ENCODE measurements at regions not wholly inside any gene's neighbourhood (a gene's known extent, or its start where the extent isn't known, plus 50 kb on each side); places are given as distances from the start of the nearest gene placed in this dataset.

GRCh38 chr2:167599219-167599618 is 648.2 kb downstream of the STK39 start:
- DNase-seq, result no peak
- no peaks in the 10 kb centered on the region for H3K4me1 ChIP-seq
- no peaks in the 10 kb centered on the region for H3K27me3 ChIP-seq
- intact Hi-C loops (cut with DNase I), result no loop called here
- WGBS, 2 donors, result 62 to 68% methylated on average over 1 of the region's 1 CpG
- no peak overlapping the region for H3K4me3 ChIP-seq
- H3K36me3 ChIP-seq, result no peaks in the 10 kb centered on the region
- no peak overlapping the region for H3K27ac ChIP-seq
- TF ChIP-seq POLR2A (IDR thresholded peaks at IDR 0.05) (no peak), CTCF (IDR thresholded peaks at IDR 0.05) (no peak)
- no peaks in the 10 kb centered on the region for H3K9me3 ChIP-seq

GRCh38 chr2:167595839-167596471 is 651.4 kb downstream of the STK39 start:
- TF ChIP-seq POLR2A (IDR thresholded peaks at IDR 0.05) (no peak), CTCF (IDR thresholded peaks at IDR 0.05) (no peak)
- H3K27ac ChIP-seq, result no peak overlapping the region
- DNase-seq, result no peak
- intact Hi-C loops (cut with DNase I), result no loop called here
- no peaks in the 10 kb centered on the region for H3K9me3 ChIP-seq
- no peak overlapping the region for H3K4me3 ChIP-seq
- WGBS, 2 donors, result 35 to 45% methylated on average over 3 of the region's 3 CpGs
- no peaks in the 10 kb centered on the region for H3K36me3 ChIP-seq
- H3K4me1 ChIP-seq, result no peaks in the 10 kb centered on the region
- no peaks in the 10 kb centered on the region for H3K27me3 ChIP-seq

- Histone ChIP-seq H3K9me3 (no peaks in the 10 kb centered on the region), H3K27me3 (no peaks in the 10 kb centered on the region), H3K4me3 (no peak overlapping the region), H3K27ac (no peak overlapping the region), H3K36me3 (no peaks in the 10 kb centered on the region), H3K4me1 (no peaks in the 10 kb centered on the region)
- DNase-seq, result no peak
- intact Hi-C loops (cut with DNase I), result no loop called here
- WGBS, 2 donors, result 68 to 70% methylated on average over 3 of the region's 3 CpGs
- TF ChIP-seq POLR2A (IDR thresholded peaks at IDR 0.05), result no peak
- TF ChIP-seq CTCF (IDR thresholded peaks at IDR 0.05), result no peak
Measured at GRCh38 chr2:167595021-167595420, 652.4 kb downstream of the STK39 start.

GRCh38 chr2:167592441-167592840 is 655.0 kb downstream of the STK39 start:
- Histone ChIP-seq H3K9me3 (no peaks in the 10 kb centered on the region), H3K36me3 (no peaks in the 10 kb centered on the region), H3K27ac (no peak overlapping the region), H3K4me1 (no peaks in the 10 kb centered on the region), H3K4me3 (no peak overlapping the region), H3K27me3 (no peaks in the 10 kb centered on the region)
- no peak for DNase-seq
- TF ChIP-seq CTCF (IDR thresholded peaks at IDR 0.05), result no peak
- no peak for TF ChIP-seq POLR2A (IDR thresholded peaks at IDR 0.05)
- intact Hi-C loops (cut with DNase I), result no loop called here

- Histone ChIP-seq H3K36me3 (no peaks in the 10 kb centered on the region), H3K4me1 (no peaks in the 10 kb centered on the region), H3K27ac (no peak overlapping the region), H3K27me3 (no peaks in the 10 kb centered on the region), H3K9me3 (no peaks in the 10 kb centered on the region), H3K4me3 (no peak overlapping the region)
- no peak for DNase-seq
- TF ChIP-seq CTCF (IDR thresholded peaks at IDR 0.05) (no peak), POLR2A (IDR thresholded peaks at IDR 0.05) (no peak)
- intact Hi-C loops (cut with DNase I), result no loop called here
- WGBS, 2 donors, result 71 to 79% methylated on average over 2 to 5 of the region's 5 CpGs
Measured at GRCh38 chr2:167582619-167583018, 664.8 kb downstream of the STK39 start.
